ENCODE measurements at regions not wholly inside any gene's neighbourhood (a gene's known extent, or its start where the extent isn't known, plus 50 kb on each side); places are given as distances from the start of the nearest gene placed in this dataset.

DNA sequence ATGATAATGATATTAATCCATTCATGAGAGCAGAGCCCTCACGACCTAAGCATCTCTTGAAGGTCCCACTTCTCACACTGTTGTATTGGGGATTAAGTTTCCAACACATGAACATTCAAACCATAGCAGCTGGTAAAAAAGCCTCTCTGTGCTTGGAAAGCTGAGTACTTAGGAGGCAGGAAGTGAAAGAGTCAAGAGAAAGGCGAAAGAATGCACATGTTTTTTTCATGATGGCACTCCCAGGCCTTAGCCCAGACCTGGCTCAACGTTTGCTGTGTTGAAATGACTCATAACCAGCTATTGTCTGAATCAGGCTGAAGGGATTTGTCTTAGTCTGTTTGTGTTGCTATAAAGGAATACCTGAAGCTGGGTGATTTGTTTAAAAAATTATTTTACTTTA, 84.4 kb upstream of the RGMA start:
- DNase-seq = no peak

DNA sequence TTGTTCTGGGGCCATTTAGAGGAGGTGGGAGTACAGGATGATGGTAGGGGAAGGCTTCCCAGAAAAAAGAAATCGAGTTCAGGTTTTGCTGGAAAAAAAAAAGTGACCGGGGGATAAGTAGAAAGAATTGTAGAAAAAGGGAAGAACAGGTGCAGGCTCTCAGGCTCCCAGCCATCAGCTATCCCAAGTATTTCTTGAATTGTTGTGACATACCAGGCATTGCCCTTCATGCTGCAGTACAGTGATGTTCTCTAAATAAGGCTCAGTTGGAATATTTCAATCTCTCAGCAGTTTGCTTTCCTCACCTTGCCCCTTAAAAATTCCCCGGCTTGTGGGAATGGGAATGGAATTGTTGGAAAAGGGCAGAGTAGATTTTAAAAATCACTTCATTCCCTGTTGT, 82.5 kb upstream of the RGMA start:
- no peak for DNase-seq

DNA sequence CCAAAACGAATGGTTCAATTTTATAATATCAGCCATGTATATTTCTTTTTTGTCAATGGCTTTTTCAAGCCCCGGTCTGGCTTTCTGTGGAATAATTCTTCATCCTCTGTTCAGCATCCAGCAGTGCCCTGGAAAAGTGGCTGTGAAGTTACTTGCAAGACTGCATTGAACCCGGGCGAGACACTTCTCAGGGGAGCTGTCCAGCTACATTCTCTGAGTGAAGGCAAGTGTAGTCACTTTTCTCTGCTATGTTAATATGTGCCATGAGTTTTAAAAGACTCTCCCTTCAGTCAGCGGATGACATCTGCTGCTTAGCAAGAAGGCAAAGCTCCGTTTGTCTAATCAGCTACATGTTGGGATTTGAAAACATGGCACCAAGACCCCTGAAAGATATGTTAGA, 81.3 kb upstream of the RGMA start:
- no peak for DNase-seq

DNA sequence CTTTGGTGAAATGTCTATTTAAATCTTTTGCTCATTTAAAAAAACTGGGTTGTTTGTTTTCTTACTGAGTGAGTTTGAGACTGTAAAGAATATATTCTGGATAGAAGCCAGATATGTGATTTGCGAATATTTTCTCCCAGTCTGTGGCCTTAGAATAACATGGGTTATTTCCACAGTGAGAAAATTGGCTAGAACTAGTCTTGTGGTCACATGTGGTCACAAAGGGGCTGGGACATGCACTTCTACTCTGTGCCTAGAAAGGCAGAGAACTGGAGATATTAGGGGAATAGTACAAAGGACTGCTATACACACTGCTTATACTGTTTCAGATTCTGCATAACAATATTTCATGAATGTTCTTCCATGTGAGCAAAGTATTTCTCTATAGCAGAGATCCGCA, 79.9 kb upstream of the RGMA start:
- no peak for DNase-seq

DNA sequence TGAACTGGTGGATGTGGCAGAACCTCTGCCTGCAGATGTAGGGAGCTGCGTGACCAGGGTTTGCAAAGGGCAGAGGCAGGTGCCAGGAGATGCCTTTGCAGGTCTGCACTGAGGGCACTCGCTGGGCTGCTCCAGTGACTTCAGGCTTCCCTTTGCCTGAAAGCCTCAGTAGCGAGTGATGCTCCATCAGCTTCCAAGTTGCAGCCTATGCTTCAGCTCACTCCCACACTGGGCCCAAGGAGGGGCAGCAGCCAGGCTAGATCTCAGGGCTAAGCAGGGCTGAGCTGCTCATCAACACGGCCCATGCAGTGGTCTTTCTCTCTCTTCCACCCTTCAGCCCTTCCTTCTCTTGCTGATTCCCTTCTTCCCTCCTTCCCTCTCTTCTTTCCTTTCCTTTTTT, 78.3 kb upstream of the RGMA start:
- no peak for DNase-seq

DNA sequence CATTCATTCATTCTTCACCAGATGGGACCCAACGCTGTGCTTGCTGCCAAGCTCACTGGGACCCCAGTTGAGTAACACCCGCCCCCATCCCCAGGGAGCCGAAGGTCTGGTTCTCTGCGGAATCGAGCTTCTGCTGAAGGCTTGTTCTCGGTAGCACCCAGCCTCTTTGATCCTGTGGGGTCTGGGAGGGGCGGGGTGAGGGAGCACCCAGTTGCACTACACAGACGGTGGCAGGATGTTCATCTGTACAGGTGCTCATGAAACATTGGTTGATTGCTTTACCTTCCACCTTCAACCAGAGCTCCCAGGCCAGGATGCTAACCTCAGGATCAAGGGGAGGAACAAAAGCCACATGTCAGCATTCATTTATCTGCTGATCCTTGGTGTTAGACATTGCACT, 77.7 kb upstream of the RGMA start:
- no peak for DNase-seq

DNA sequence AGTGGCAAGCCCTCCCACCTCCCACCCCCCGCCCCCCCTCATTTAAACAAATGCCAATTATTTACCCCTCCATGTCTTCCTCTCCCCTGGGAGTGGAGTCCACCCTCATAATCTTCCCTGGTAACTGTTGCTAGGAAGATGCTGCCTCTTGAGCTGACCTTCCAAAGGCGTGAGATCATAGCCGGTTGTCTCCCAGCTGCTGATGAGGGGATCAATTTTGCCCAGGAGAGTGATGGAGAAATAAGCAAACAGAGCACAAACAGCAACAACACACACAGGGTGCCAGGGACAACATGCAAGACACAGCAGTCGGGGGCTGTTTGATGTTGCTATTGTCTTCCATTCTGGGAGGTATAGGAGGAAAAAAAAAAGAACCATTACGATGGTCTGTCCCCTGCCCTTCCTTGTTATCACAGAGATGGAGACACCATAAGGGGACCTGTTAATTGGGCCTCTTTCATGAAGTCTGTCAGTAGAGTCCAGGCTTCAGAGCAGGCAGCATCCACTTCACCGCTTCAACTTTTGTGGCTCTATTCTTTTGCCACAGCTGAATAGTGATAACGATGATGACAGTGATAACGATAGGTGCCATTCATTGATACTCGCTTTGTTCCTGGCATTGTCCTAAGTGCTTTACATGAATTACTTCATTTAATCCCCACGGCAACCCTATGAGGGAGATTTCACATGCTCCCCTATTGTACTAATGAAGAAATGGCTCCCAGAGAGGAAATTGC, 76.9 kb upstream of the RGMA start:
- peak; percentile 22 for DNase-seq

DNA sequence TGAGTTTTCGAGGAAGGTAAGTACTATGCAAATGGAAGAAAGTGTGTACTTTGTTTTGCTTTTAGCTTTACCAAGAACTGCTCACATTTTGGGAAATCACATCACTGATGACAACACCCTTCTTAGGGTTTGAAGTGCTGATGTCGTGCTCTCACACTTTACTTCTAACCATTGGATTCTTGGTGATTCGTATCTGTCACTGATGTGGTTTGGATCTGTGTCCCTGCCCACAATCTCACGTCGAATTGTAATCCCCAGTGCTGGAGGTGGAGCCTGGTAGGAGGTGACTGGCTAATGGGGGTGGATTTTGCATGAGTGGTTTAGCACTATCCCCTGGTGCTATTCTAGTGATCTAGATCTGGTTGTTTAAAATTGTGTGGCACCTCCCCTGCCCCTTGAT, 75.4 kb upstream of the RGMA start:
- no peak for DNase-seq

DNA sequence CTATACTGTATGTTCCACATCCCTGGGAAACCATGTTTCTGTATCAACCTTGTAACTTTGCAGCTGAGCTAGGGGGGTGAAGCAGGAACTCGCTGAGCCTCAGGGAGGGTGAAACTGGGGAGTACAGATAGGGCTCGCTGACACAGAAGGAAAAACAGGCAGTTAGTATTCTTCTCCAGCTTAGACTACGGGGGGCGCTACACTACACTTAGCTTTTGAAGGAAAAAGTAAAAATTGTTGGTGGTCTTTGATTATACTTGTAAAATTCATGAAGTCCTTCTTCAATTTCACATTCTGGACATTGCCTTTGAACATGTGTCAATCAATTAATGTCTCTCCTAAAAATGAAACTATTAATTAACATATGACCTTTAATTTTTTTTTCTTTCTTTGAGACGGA, 73.5 kb upstream of the RGMA start:
- DNase-seq = no peak

DNA sequence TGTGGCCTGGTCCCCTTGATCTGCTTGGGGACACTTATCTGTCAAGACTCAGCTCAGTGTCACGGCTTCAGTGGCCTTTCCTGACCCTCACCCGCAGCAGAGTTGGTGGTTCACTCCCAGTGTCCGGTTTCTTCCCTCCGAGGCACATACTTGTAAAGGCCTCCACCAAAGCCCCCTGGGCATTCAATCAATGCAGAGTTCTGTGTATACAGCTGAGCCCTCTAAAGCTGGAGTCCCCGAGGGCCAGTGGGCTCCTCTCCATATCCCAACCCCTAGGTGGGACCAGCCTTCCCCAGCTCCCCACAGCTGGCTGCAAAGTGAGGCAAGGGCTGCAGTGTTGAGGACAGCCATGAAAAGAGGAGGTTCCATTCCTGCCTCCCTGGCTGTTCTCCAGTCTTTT, 70.9 kb upstream of the RGMA start:
- DNase-seq = no peak

DNA sequence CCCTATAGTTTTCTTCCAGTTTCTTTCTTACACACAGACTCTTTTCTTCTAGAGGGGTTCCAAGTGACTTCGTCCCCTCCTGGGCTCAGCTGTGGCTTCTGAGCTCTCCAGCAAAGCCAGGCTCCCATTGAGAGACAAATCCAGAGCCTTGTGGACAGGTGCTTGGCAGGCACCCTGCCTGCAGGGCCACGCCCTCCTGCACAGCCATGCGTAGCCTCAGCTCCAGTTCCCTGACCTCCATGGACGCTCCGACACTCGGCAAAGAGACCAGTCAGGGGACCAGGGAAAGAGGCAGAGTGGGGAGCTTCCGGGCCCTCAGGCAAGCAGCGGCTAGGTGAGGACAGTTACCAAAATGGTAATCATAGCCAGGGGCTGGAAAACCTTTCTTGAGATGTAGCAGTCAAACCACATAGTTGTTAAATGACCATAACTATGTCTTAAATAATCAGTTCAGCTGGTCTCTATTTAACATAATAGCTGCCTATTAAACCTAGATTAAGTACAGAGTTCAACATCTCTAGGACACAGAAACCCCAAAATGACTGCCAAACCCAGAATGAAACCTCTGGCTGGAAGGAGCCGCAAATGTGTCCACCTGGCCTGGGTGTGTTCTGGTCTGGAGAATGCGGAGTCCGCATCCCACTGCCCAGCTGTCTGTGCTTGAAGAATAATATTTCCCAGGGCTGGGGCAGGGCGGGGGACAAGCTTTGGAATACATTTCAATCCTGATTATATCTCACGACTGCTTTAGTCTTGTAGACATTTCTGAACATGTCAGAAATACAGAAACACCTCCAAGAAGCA, 69.3 kb upstream of the RGMA start:
- no peak for DNase-seq

DNA sequence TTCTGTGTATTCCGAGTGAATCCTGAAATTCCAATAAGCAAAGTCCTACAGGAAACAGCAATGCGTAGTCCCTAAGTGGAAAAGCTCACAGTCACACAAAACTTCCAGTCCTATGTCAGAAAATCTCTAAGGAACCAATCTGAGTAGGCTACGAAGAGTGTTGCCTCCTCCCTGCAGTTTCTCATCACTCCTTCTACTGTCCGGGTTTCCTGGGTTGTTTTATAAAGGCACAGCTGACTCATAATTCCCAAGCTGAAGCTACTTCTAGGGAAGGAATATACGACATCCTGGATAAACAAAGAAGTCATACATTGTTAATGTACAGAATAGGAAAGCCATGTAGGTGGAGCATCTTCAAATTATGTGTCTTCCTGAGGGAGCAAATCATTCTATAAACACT, 65.7 kb upstream of the RGMA start:
- DNase-seq = no peak

DNA sequence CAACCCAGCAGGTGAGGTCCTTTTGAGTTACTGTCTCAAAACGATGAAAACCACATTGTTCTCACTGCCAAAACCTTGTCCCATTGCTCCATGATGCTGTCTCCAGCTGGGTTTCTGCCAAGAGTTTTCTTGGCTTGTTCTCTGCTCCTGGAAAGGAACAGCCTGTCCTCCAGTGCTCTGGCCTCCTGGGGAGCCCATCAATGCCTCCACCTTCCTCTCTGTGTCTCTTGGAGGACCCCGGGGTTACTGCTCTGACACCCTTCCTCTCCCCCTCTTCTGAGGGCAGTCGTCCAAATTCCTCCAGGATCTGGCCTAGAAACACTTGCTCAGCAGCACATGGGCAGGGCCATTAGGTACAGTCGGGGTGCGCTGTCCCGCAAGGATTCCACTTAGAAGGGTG, 63.9 kb upstream of the RGMA start:
- peak; percentile 10 for DNase-seq

DNA sequence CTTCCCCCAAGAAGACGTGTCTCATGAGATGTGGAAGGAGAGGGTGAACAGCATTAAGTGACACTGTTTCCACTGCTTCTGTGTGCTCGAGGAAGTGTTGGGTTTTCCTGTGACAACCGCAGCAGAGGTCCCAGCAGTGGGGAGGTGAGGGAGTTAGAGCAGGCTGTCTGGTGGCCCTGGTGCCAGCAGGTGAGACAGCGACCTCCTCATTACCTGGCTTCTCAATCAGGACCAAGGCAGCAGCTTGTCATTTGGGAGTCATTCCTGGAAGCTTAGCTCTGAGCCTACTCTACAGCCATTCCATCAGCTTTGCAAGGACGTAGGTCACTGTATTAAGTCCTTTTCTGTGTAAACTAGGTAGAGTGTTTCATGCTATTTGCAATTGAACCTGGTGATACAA, 63.3 kb upstream of the RGMA start:
- DNase-seq = no peak

DNA sequence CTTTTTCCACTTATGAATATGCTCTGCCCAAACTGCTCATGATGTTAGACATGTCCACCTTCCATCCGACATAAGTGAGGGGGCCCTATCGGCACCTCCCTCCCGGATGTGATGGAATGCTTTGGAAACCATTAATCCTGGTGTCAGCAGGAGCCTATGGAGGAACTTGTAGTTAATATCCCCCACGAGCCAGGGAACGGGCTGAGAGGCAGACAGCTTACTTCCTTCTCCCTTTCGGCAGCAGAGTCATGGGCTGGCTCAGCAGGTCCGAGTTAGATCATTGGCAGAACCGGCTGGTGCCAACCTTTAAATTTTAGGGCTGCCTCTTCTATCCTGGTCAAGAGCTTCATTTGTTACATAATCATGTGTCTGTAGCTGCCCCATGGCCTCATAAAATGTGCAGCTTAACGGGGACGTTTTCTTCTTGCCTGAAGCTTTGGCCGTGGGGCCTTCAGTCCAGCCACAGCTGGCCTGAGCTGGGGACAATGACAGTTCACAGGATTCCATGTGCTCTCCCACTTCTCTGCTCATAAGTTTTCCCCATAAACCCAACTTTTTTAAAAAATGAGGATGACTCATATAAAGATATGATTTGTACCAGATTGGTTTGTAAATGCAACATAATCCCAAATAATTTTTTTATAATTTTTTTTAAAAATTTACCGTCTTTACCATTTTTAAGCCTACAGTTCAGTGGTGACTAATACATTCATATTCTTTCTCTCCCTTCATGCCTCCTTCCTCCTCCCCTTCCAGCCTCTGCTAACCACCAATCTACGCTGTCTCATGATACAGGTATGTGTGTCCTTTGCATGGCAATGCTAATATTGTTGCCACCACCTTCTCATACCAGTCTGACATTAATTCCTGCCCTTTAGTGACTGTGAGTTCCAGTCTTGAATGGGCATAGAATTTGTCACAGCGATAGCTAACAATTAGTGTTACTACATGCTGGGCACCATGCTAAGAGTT, 62.2 kb upstream of the RGMA start:
- no peak for DNase-seq

DNA sequence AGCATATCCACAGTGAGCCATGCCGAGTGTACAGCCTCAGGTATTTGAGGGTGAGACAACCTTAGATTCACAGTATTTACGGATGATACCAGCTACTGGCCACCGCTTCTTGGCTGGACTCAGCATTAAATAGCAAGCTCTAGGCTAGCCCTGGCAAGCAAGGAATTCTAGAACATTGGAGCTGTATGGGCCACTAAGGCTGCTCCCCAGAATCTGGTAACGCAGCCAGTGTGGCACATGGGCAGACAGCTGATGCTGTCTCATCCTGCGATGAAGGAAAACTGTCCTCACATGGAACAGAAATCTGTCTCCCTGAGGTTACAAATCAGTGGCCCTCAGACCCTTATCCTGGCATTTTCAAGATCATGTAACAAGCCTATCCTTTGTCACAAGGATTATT, 57.6 kb upstream of the RGMA start:
- no peak for DNase-seq

DNA sequence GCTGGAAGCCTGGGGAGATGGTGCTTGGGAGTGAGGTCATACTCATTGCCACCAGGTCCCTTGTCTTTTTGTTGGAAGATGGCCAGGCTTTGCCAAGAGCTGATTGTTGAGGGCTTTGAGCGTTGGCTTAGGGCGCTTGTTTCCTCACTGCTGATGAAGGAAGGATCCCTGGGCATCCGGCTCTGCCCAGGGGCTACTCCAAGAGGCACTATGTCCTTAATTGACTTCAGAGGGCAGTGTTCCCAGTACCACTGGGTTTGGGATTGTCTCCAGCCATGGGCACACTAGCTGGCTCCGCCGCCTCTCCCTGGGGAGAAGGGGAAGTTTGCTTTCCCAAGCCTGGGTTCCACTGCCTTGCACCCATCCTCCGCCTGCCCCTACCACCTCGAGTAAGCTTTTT, 57.2 kb upstream of the RGMA start:
- DNase-seq = no peak

DNA sequence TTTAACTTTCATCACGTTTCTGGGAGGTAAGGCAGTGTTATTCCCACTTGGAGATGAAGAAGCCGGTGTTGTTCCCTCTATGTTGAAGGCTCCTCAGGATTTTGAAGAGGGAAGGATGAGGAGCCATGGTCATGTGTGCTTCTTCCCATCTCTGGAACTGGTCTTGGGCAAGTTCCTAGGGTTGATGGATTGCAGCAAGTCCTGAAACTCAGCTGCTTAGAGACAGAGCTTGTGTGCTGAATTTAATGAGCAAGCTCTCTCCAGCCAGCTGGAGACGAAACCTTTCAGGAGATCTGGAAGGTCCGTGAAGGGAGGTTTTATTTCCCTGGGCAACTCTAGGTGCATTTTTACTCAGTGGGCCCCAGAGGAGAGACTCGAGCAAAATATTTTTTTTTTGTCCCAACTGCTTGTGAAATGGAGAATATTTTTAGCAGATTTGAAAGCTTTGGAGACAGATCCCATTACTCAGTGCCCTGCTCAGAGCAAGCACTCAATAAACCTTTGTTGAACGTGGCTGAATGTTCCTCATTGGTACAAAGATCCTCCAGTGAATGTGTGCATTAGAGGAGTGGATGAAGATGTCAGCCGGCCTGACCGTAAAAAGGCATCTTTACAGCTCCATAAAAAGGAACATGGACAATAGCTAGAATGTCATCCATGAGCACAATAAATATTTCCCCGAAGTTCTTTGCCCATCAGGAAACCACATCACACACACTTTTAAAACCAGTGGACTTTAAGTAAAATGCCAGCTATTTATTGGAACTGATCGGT, 55.6 kb upstream of the RGMA start:
- no peak for DNase-seq

DNA sequence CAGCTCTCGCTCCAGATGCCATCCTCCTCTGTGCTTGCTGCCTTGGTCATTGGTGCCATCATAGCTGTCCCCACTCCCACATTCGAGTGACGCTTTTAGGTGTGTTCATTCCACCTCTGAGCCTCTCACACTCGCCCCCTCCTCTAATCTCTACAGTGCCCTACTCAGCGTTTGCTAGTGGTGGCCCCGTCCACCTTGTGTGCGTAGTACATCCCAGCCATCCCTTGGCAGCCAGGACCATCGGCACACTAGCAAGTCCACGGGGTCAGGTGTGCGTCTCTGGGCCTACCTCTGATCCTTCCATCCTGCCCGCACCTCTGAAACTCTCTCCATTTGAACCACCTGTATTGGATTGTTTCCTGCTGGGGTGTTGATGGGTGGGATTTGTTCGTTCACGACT, 54.2 kb upstream of the RGMA start:
- no peak for DNase-seq

DNA sequence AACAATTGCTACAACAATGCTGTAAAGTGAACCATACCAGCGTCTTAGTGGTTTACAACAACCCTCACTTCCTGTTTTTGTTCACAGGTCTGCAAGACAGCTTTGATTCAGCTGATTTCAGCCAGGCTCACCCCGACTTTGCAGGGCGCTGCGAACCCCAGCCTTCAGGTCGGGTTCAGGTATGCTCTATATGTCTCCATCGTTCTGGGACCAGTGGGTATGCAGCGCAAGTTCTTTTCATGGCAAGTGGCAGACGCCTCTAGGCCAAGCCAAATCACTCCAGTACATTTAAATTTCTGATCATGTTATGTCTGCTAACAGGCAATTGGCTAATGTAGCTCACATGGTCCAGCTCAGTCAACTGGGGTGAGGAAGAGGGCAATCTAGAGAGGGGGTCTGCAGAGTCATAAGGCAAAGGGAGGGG, 52.4 kb upstream of the RGMA start:
- no peak for DNase-seq

DNA sequence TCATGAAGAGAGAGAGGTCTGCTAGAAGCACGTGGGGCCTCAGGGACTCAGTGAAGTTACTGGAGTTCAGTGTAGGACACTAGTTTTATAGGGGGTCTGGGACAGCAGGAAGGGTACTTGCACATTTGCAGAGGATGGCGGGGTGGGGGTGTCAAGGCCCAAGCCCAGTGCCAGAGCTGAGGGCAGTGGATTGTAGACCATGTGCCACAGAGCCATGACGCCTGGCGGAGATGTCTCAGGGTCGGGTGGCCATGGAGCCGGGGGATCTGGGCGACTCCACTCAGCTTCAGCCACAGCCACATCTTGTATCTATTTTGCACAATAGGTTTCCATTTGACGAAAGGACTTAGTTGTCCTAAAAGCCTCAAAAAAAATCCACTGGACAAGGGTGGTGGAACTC, 50.4 kb upstream of the RGMA start:
- no peak for DNase-seq

DNA sequence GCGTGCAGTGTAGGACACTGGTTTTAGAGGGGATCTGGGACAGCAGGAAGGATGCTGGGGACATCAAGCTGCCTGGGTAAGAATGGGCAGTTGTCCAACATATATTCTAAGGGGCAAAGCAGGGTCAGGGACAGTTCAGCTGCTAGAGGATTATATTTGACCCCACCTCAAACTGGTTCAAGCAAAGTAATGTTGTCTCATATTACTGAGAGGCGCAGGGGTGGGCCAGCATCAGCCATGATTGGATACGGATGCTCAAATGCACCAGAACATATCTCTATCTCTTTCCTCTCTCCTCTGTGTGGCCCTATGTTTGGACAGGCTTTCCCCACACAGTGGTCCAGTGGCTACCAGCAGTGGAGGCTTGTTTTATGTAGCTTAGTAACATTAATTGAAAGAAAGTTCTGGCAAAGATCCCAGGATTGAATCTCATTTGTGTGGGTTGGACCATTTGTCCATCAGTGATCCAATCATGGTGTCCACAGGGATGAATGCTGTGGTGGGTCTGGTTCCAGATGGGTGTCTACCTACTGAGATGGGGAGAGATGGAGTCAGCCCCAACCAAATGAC, 49.8 kb upstream of the RGMA start:
- DNase-seq = no peak
